ENCODE measurements at regions not wholly inside any gene's neighbourhood (a gene's known extent, or its start where the extent isn't known, plus 50 kb on each side); places are given as distances from the start of the nearest gene placed in this dataset.

GRCh38 chr1:244239261-244239770 lies 188.2 kb downstream of the ZBTB18 start:
- ATAC-seq (ENCODE audit: low FRiP score in 2 of 2) (no peak), DNase-seq (no peak)
- H3K9me3 ChIP-seq, result no peaks in the 10 kb centered on the region
- H3K27ac ChIP-seq, result no peak overlapping the region
- H3K4me3 ChIP-seq, result no peak overlapping the region
- H3K27me3 ChIP-seq, result no peaks in the 10 kb centered on the region
- no peak for TF ChIP-seq POLR2A (IDR thresholded peaks at IDR 0.05)
- no peak for TF ChIP-seq POLR2AphosphoS5 (IDR thresholded peaks at IDR 0.05)
- no peak for TF ChIP-seq EP300 (IDR thresholded peaks at IDR 0.05)
- TF ChIP-seq CTCF (IDR thresholded peaks at IDR 0.05), result no peak
- WGBS, 2 donors, result 87 to 89% methylated on average over 4 of the region's 4 CpGs
- no peaks in the 10 kb centered on the region for H3K36me3 ChIP-seq
- no peaks in the 10 kb centered on the region for H3K4me1 ChIP-seq

- WGBS, 2 donors, result 84 to 88% methylated on average over 4 of the region's 4 CpGs
- DNase-seq (no peak), ATAC-seq (ENCODE audit: low FRiP score in 2 of 2) (no peak)
- no peak overlapping the region for H3K27ac ChIP-seq
- H3K27me3 ChIP-seq, result no peaks in the 10 kb centered on the region
- no peaks in the 10 kb centered on the region for H3K9me3 ChIP-seq
- H3K4me3 ChIP-seq, result no peak overlapping the region
- H3K4me1 ChIP-seq, result no peaks in the 10 kb centered on the region
- TF ChIP-seq EP300 (IDR thresholded peaks at IDR 0.05) (no peak), CTCF (IDR thresholded peaks at IDR 0.05) (no peak), POLR2A (IDR thresholded peaks at IDR 0.05) (no peak), POLR2AphosphoS5 (IDR thresholded peaks at IDR 0.05) (no peak)
- no peaks in the 10 kb centered on the region for H3K36me3 ChIP-seq
These were observed 190.4 kb downstream of the ZBTB18 start for GRCh38 chr1:244241438-244241837.

GRCh38 chr1:244242446-244242845 lies 191.4 kb downstream of the ZBTB18 start:
- 71 to 77% methylated on average over 5 of the region's 5 CpGs for WGBS, 2 donors
- no peak for DNase-seq
- Histone ChIP-seq H3K27ac (no peak overlapping the region), H3K4me3 (no peak overlapping the region), H3K9me3 (no peaks in the 10 kb centered on the region), H3K36me3 (no peaks in the 10 kb centered on the region), H3K4me1 (no peaks in the 10 kb centered on the region), H3K27me3 (no peaks in the 10 kb centered on the region)
- no peak for ATAC-seq (ENCODE audit: low FRiP score in 2 of 2)
- TF ChIP-seq POLR2A (IDR thresholded peaks at IDR 0.05) (no peak), CTCF (IDR thresholded peaks at IDR 0.05) (no peak), POLR2AphosphoS5 (IDR thresholded peaks at IDR 0.05) (no peak)

- H3K4me3 ChIP-seq, result no peak overlapping the region
- WGBS, 2 donors, result 79 to 93% methylated on average over 4 of the region's 4 CpGs
- H3K9me3 ChIP-seq, result no peaks in the 10 kb centered on the region
- peaks cover 0 to 3% (median 0%) of the 10 kb centered on the region in 4 donors for H3K4me1 ChIP-seq
- no peak for TF ChIP-seq POLR2A (IDR thresholded peaks at IDR 0.05)
- no peak for TF ChIP-seq POLR2AphosphoS5 (IDR thresholded peaks at IDR 0.05)
- no peak for TF ChIP-seq EP300 (IDR thresholded peaks at IDR 0.05)
- TF ChIP-seq CTCF (IDR thresholded peaks at IDR 0.05), result no peak
- DNase-seq (no peak), ATAC-seq (ENCODE audit: low FRiP score in 2 of 2) (no peak)
- H3K27ac ChIP-seq, result no peak overlapping the region
- no peaks in the 10 kb centered on the region for H3K36me3 ChIP-seq
- no peaks in the 10 kb centered on the region for H3K27me3 ChIP-seq
These were observed 195.3 kb downstream of the ZBTB18 start for GRCh38 chr1:244246334-244246733.

GRCh38 chr1:244248426-244248825 lies 197.3 kb downstream of the ZBTB18 start:
- TF ChIP-seq EP300 (IDR thresholded peaks at IDR 0.05), result no peak
- no peak for TF ChIP-seq POLR2A (IDR thresholded peaks at IDR 0.05)
- TF ChIP-seq CTCF (IDR thresholded peaks at IDR 0.05), result no peak
- TF ChIP-seq POLR2AphosphoS5 (IDR thresholded peaks at IDR 0.05), result no peak
- no peaks in the 10 kb centered on the region for H3K9me3 ChIP-seq
- no peak overlapping the region for H3K27ac ChIP-seq
- H3K4me1 ChIP-seq, result peaks cover 0 to 3% (median 0%) of the 10 kb centered on the region in 4 donors
- H3K4me3 ChIP-seq, result no peak overlapping the region
- H3K27me3 ChIP-seq, result no peaks in the 10 kb centered on the region
- 58 to 78% methylated on average over 3 of the region's 3 CpGs for WGBS, 2 donors
- DNase-seq, result no peak
- no peaks in the 10 kb centered on the region for H3K36me3 ChIP-seq
- no peak for ATAC-seq (ENCODE audit: low FRiP score in 2 of 2)

All from upper lobe of left lung (tissue), 6 donors.